ENCODE measurements at regions not wholly inside any gene's neighbourhood (a gene's known extent, or its start where the extent isn't known, plus 50 kb on each side); places are given as distances from the start of the nearest gene placed in this dataset.

GRCh38 chr4:171717231-171717741, 95.9 kb upstream of the GALNTL6 start:
- CTCF ChIA-PET, result no interaction called here
- no TSS peak for BruUV-seq (replicated peaks)
- intact Hi-C loops (cut with micrococcal nuclease), result no loop called here
- no peak overlapping the region for H3K27ac ChIP-seq (ENCODE audit: low read length)
- H3K36me3 ChIP-seq (ENCODE audit: low read depth, low read length), result no peaks in the 10 kb centered on the region
- DNase-seq (no peak), ATAC-seq (no peak)
- H3K4me2 ChIP-seq (ENCODE audit: low read length), result no peak overlapping the region
- H2AFZ ChIP-seq (ENCODE audit: low read length), result no peak overlapping the region
- no peaks in the 10 kb centered on the region for H3K9me2 ChIP-seq (replicated peaks; ENCODE audit: low read length)
- no peaks in the 10 kb centered on the region for H3K79me2 ChIP-seq (ENCODE audit: low read length)
- TF ChIP-seq CTCF (conservative IDR thresholded peaks at IDR 0.05; ENCODE audit: low read depth, low read length) (no peak), EZH2phosphoT487 (IDR thresholded peaks at IDR 0.05; ENCODE audit: borderline replicate concordance, low read length) (no peak), EZH2 (IDR thresholded peaks at IDR 0.05; ENCODE audit: low read length, unreplicated experiment) (no peak)
- no peaks in the 10 kb centered on the region for H3K9me3 ChIP-seq (ENCODE audit: low read length)
- no peaks in the 10 kb centered on the region for H3K4me1 ChIP-seq (ENCODE audit: insufficient read depth, low read length)
- no peak overlapping the region for H3K4me3 ChIP-seq (ENCODE audit: low read length)
- H4K20me1 ChIP-seq (ENCODE audit: low read length), result no peaks in the 10 kb centered on the region
- no peaks in the 10 kb centered on the region for H3K27me3 ChIP-seq (ENCODE audit: low read length)
- H3K9ac ChIP-seq (ENCODE audit: low read length), result no peak overlapping the region
- H3F3A ChIP-seq (ENCODE audit: low read length, unreplicated experiment), result no peaks in the 10 kb centered on the region
- POLR2A ChIA-PET (ENCODE audit: unreplicated experiment), result no interaction called here

GRCh38 chr4:171715973-171716372, 97.2 kb upstream of the GALNTL6 start:
- H3K9me2 ChIP-seq (replicated peaks; ENCODE audit: low read length), result no peaks in the 10 kb centered on the region

More at GRCh38 chr4:171715973-171716372, 97.2 kb upstream of the GALNTL6 start:
- ChIA-PET CTCF (no interaction called here), POLR2A (ENCODE audit: unreplicated experiment) (no interaction called here)
- H3K36me3 ChIP-seq (ENCODE audit: low read depth, low read length), result no peaks in the 10 kb centered on the region
- intact Hi-C loops (cut with micrococcal nuclease), result no loop called here
- ATAC-seq, result no peak
- H3K79me2 ChIP-seq (ENCODE audit: low read length), result no peaks in the 10 kb centered on the region
- TF ChIP-seq CTCF (conservative IDR thresholded peaks at IDR 0.05; ENCODE audit: low read depth, low read length) (no peak), EZH2 (IDR thresholded peaks at IDR 0.05; ENCODE audit: low read length, unreplicated experiment) (no peak), EZH2phosphoT487 (IDR thresholded peaks at IDR 0.05; ENCODE audit: borderline replicate concordance, low read length) (no peak)
- no peak for DNase-seq
- H3K27me3 ChIP-seq (ENCODE audit: low read length), result no peaks in the 10 kb centered on the region
- no peak overlapping the region for H2AFZ ChIP-seq (ENCODE audit: low read length)
- H3K27ac ChIP-seq (ENCODE audit: low read length), result no peak overlapping the region
- no peaks in the 10 kb centered on the region for H3K4me1 ChIP-seq (ENCODE audit: insufficient read depth, low read length)
- no peaks in the 10 kb centered on the region for H3F3A ChIP-seq (ENCODE audit: low read length, unreplicated experiment)
- H3K4me3 ChIP-seq (ENCODE audit: low read length), result no peak overlapping the region
- H4K20me1 ChIP-seq (ENCODE audit: low read length), result no peaks in the 10 kb centered on the region
- no peak overlapping the region for H3K4me2 ChIP-seq (ENCODE audit: low read length)
- H3K9me3 ChIP-seq (ENCODE audit: low read length), result no peaks in the 10 kb centered on the region
- BruUV-seq (replicated peaks), result no TSS peak
- no peak overlapping the region for H3K9ac ChIP-seq (ENCODE audit: low read length)
